ENCODE measurements at regions not wholly inside any gene's neighbourhood (a gene's known extent, or its start where the extent isn't known, plus 50 kb on each side); places are given as distances from the start of the nearest gene placed in this dataset.

DNA sequence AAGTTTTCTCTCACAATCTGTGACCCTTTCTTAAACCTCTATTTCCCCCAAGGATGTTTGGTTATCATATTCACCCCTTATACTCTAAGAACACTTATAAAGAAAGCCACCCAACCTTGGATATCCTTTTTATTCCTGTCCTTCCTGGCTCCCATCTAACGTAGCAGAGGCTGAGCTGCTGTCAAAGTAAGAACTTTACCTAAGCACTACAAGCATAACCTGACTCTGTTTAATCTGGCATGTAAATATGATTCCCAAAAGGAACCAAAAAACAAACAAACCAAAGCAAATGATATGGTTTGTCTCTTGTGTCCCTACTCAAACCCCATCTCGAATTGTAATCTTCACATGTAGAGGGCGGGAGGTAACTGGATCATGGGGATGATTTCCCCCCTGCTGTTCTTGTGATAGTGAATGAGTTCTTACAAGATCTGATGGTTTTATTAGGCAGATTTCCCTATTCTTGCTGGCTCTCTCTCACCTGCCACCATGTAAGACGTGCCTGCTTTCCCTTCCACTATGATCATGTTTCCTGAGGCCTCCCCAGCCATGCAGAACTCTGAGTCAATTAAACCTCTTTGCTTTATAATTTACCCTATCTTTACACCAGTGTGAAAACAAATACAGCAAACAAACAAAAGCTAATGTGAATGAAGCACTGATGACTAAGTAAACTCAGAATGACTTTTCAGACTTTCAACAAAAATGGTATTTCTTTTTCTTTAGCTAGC lies 72.7 kb upstream of the SPOPL start:
- Mint-ChIP-seq H3K27ac (no peak overlapping the region), H3K9me3 (peaks cover 9% of the 10 kb centered on the region), H3K27me3 (no peaks in the 10 kb centered on the region), H3K36me3 (ENCODE audit: low read depth) (no peaks in the 10 kb centered on the region), H3K4me1 (no peaks in the 10 kb centered on the region), H3K4me3 (no peak overlapping the region)
- ATAC-seq (replicated peaks): peak; percentile 35

DNA sequence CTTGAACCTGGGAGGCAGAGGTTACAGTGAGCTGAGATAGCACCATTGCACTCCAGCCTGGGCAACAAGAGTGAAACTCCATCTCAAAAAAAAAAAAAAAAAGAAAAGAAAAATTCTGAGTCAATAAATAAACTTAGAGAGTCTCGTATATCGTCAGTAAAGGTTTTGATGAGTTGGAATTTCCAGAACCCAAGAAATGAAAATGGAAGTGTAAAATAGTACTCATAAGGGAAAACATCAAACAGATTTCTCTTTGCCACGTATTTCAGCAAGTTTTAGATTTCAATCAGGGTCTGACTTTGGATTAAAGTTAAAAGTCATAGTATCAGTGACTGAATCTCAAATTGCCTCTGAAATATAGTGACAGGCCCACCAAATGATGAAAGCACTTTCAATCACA lies 71.4 kb upstream of the SPOPL start:
- Mint-ChIP-seq H3K36me3 (ENCODE audit: low read depth) (no peaks in the 10 kb centered on the region), H3K27me3 (no peaks in the 10 kb centered on the region), H3K27ac (no peak overlapping the region), H3K4me1 (no peaks in the 10 kb centered on the region), H3K9me3 (peaks cover 9% of the 10 kb centered on the region), H3K4me3 (no peak overlapping the region)
- ATAC-seq (replicated peaks): peak; percentile 57

DNA sequence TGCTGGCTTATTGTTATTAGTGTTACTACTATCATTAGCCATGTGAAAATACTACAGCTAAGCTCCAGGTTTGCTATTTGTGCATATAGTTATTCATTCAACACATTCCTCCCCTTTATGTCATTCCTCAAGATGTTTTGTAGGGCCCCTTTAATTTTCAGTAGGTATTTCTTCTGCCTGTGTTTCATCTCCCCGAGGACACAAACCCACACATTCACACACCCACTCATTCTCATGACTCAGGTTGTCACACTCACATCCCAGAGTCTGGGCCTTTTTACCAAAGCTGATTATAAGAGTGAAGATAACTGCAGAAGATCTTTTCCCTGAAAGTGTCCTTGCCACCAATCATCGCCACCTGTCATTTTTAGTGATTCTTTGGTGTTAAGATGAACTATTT lies 68.6 kb upstream of the SPOPL start:
- no peak for ATAC-seq (replicated peaks)
- Mint-ChIP-seq H3K27ac (no peak overlapping the region), H3K4me3 (no peak overlapping the region), H3K27me3 (no peaks in the 10 kb centered on the region), H3K9me3 (peaks cover 3% of the 10 kb centered on the region), H3K4me1 (no peaks in the 10 kb centered on the region), H3K36me3 (ENCODE audit: low read depth) (no peaks in the 10 kb centered on the region)

DNA sequence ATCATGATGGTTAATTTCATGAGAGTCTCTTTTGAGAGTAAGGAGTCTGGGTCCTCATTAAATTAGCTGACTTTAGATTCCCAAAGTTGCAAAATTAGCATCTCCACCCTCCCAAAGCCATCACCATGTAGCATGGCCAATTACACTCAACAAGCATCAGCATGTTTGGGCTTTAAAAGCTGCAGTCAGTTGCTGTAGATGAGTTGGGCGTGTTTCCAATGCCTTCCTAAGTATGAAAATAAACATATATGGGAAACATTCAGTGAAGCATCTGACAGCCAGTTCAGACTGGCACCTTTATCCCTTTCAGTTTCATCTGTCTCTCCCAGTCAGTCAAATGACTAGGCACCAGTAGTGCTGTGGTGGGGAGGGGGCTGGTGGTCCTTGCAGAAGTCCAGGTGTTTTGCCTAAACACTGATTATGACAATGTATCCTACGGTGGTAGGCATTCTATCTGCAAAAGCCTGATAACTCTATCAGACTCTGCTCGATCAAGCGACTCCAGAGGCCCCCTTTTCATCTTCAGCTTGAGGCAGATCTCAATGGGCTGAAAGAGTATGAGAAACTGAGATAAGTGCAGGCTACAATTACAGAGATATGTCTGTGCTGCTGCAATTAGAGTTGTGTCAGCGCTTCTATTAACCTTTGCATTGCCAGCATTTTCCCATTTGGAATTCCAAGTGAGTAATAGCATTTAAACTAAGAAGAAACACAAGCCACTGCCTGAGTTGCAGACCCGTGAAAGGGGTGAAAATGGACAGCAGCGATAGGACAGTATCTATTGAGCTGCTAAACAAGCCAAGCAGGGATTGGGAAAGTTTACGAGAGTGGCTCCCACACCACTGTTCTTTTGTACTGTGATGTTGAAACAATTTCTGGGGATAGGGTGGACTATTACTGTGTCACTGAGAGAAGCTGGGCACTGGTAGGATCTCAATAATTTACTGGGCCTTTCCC lies 67.3 kb upstream of the SPOPL start:
- Mint-ChIP-seq H3K36me3 (ENCODE audit: low read depth) (no peaks in the 10 kb centered on the region), H3K4me3 (no peak overlapping the region), H3K27ac (no peak overlapping the region), H3K9me3 (no peaks in the 10 kb centered on the region), H3K27me3 (no peaks in the 10 kb centered on the region), H3K4me1 (no peaks in the 10 kb centered on the region)
- no peak for ATAC-seq (replicated peaks)

DNA sequence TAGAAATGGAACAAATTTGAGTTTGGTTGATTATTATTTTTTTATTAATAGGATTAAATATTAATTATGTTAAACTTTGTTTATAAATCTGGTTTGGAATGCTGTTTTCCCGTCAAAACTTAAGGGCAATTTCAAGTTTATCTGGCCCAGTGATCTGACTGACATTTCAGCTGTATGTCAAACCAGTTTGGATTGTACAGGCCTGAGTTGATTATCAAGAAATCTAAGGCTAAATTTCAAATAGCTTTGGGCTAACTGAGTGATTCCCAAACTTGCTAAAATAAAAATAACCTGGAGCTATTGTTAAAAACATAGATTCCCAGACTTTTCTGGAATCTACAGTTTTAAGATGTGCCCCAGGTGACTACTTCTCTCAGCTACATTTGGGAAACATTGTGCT lies 65.9 kb upstream of the SPOPL start:
- Mint-ChIP-seq H3K27me3 (peaks cover under 1% of the 10 kb centered on the region), H3K36me3 (ENCODE audit: low read depth) (no peaks in the 10 kb centered on the region), H3K4me3 (no peak overlapping the region), H3K27ac (no peak overlapping the region), H3K9me3 (peaks cover under 1% of the 10 kb centered on the region), H3K4me1 (no peaks in the 10 kb centered on the region)
- no peak for ATAC-seq (replicated peaks)

DNA sequence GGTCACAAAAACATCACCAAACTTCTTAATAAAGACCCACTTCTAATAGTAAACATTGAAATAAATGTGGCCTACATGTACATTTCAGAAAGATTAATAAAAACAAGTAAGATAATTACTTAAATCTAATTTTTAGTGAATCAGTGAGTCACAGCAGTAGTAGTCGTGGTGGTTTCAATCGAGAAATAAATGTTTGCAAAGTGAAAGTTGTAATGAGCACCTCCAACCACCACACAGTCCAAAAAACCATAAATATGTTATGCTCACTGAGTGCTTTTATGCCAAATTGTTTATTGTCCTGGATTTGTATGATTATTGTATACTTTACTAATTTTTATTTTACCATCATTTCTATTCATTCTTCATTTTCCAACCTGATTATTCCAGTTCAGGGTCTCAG lies 61.8 kb upstream of the SPOPL start:
- ATAC-seq (replicated peaks): no peak

DNA sequence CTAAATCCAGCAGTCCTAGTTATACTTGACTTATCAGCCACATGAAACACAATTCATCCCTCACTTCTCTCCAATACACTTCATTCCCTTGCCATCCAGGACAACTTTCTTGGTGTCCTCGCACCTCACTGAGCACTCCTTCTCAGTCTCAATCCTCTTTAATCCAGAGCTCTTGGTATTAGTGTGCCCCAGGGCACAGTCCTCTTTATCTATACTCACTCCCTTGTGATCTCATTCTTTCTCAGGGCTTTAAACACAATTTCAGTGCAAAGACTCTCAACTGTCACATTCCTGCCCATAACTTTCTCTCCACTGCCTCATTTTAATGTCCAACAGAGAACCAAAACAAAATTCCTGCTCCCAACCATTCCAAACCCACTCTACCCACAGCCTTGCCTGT lies 60.8 kb upstream of the SPOPL start:
- H3K27me3 Mint-ChIP-seq: peaks cover 6% of the 10 kb centered on the region
- H3K27ac Mint-ChIP-seq: no peak overlapping the region
- peaks cover 5% of the 10 kb centered on the region for H3K9me3 Mint-ChIP-seq
- ATAC-seq (replicated peaks): no peak
- H3K4me3 Mint-ChIP-seq: no peak overlapping the region
- H3K36me3 Mint-ChIP-seq (ENCODE audit: low read depth): no peaks in the 10 kb centered on the region
- H3K4me1 Mint-ChIP-seq: no peaks in the 10 kb centered on the region

More for the DNA sequence above, 61.8 kb upstream of the SPOPL start:
- H3K27ac Mint-ChIP-seq: no peak overlapping the region
- H3K27me3 Mint-ChIP-seq: peaks cover 6% of the 10 kb centered on the region
- no peaks in the 10 kb centered on the region for H3K4me1 Mint-ChIP-seq
- no peak overlapping the region for H3K4me3 Mint-ChIP-seq
- no peaks in the 10 kb centered on the region for H3K36me3 Mint-ChIP-seq (ENCODE audit: low read depth)
- peaks cover 5% of the 10 kb centered on the region for H3K9me3 Mint-ChIP-seq

DNA sequence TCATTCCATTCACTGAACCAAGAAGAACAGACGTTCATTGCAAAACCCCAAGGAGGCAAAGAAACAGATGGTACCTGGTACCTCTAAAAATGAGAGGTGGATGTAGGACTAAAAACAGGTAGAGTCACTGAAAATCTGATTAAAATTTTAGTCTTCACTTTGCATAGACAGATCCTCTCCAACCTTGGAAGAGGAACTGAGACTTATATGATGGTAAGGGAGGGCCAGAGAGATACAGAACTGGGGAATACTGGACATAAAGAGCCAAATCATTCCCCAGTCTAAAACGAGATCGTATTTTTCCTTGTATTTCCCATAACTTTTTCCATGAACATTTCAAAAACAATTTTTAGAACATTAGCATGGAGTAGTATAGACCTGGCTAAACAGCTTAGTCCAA lies 59.7 kb upstream of the SPOPL start:
- H3K4me1 Mint-ChIP-seq: no peaks in the 10 kb centered on the region
- H3K9me3 Mint-ChIP-seq: peaks cover 5% of the 10 kb centered on the region
- ATAC-seq (replicated peaks): no peak
- H3K27me3 Mint-ChIP-seq: peaks cover 6% of the 10 kb centered on the region
- no peak overlapping the region for H3K27ac Mint-ChIP-seq
- no peak overlapping the region for H3K4me3 Mint-ChIP-seq
- no peaks in the 10 kb centered on the region for H3K36me3 Mint-ChIP-seq (ENCODE audit: low read depth)

DNA sequence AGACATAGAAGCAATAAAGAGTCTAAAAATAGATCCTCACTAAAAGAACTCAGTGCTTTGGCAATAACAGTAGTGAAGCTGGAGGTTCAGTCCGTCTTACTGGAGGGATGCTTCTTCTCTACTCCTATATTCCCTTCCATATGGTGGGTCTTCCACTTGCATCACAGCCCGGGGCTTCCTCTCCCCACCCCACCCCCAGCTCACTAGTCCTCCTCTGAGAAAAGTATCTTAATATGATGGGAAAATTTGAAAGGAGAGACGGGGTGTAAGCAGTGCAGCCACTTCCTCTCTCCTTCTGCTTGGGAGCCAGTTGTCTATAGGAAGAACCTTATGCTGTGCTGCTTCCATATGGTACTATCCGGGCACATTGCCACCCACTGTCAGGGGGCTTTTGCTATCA lies 57.2 kb upstream of the SPOPL start:
- Mint-ChIP-seq H3K9me3 (peaks cover 5% of the 10 kb centered on the region), H3K4me1 (no peaks in the 10 kb centered on the region), H3K27me3 (peaks cover 6% of the 10 kb centered on the region), H3K36me3 (ENCODE audit: low read depth) (no peaks in the 10 kb centered on the region), H3K27ac (no peak overlapping the region), H3K4me3 (no peak overlapping the region)
- ATAC-seq (replicated peaks): no peak

DNA sequence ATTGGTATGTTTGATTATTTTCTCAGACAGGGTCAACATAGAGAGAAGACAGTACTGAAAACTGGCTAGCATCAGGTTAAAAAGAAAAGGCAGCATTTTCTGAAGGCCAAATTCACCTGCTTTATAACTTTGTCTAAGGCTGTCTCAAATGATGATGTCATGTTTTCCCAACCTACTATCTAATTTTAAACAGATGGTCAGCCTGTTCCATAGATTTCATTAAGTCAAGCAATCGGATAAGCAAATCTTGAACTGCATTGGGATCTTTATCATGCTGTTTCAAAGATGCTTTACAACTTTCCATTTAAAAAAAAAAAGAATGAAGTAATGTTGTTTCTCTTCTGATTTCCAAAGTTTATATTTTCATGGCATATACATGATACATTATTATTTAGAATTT lies 56.3 kb upstream of the SPOPL start:
- H3K9me3 Mint-ChIP-seq: peaks cover 5% of the 10 kb centered on the region
- no peak for ATAC-seq (replicated peaks)
- no peak overlapping the region for H3K27ac Mint-ChIP-seq
- H3K27me3 Mint-ChIP-seq: peaks cover 6% of the 10 kb centered on the region
- H3K4me1 Mint-ChIP-seq: no peaks in the 10 kb centered on the region
- no peaks in the 10 kb centered on the region for H3K36me3 Mint-ChIP-seq (ENCODE audit: low read depth)
- no peak overlapping the region for H3K4me3 Mint-ChIP-seq

DNA sequence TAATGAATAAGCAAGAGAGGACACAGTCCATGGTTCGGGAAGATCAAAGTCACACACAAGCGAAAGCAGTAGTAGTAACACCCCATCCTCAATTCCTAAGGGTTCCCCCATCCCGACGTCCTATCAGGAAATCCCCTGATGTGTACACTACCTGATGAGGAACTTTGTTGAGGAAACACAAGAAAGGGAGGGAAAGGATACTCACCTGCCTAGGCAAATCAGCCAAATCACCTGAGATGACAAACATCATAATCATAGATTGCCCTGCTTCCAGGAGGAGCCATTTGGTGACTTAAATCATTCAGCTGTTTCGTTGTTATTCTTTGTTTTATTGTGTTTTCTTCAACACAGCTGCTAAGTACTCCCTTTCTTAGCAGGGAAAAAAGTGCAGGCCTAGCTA lies 55.5 kb upstream of the SPOPL start:
- H3K27ac Mint-ChIP-seq: no peak overlapping the region
- H3K27me3 Mint-ChIP-seq: peaks cover 2% of the 10 kb centered on the region
- no peaks in the 10 kb centered on the region for H3K36me3 Mint-ChIP-seq (ENCODE audit: low read depth)
- peaks cover under 1% of the 10 kb centered on the region for H3K9me3 Mint-ChIP-seq
- no peak overlapping the region for H3K4me3 Mint-ChIP-seq
- ATAC-seq (replicated peaks): no peak
- H3K4me1 Mint-ChIP-seq: no peaks in the 10 kb centered on the region

DNA sequence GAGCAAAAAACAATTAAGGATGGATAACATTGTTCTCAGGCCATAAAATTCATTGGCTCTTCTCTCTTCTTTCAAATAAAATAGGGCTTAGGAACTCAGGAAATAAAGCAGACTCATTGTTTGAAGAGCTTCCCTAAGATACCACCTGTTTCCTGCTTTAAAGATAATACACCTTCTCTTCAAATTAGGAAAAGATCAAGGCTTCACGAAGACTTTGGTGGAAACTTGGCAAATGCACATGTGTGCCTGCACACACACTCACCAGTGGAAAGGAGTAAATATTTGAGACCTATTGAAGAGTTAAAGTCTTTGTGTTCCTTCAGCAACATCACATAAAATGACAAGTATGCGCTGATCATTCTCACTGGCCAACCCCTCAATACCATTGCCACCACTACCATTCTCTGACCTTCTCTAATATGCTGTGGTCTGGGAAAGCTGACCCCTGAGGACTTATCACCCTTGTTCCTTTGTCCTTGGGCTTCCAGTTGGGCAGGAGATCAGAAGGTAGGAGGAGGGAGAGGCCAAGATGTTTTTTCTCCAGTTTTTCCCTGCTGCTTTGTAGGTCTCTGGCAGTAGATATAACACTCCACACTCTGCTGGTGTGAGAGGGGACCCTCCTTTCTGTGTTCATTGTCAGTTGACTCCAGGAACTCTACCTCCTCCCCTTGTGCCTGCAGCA lies 53.5 kb upstream of the SPOPL start:
- H3K9me3 Mint-ChIP-seq: no peaks in the 10 kb centered on the region
- no peak overlapping the region for H3K4me3 Mint-ChIP-seq
- no peak overlapping the region for H3K27ac Mint-ChIP-seq
- ATAC-seq (replicated peaks): no peak
- H3K27me3 Mint-ChIP-seq: no peaks in the 10 kb centered on the region
- H3K36me3 Mint-ChIP-seq (ENCODE audit: low read depth): no peaks in the 10 kb centered on the region
- no peaks in the 10 kb centered on the region for H3K4me1 Mint-ChIP-seq

Measured in activated T-helper 17 cell treated with anti-CD3 and anti-CD28 coated beads, Interleukin-2, amount 50 U/mL, for 72 hours (primary cell).